ENCODE measurements at regions not wholly inside any gene's neighbourhood (a gene's known extent, or its start where the extent isn't known, plus 50 kb on each side); places are given as distances from the start of the nearest gene placed in this dataset.

- DNase-seq (ENCODE audit: low read depth): no peak
These were observed 350.7 kb downstream of the GLRX3 start for GRCh38 chr10:130486906-130487305.

GRCh38 chr10:130487566-130487965 is 351.4 kb downstream of the GLRX3 start:
- DNase-seq (ENCODE audit: low read depth): no peak

GRCh38 chr10:130489891-130490290 is 353.7 kb downstream of the GLRX3 start:
- no peak for DNase-seq (ENCODE audit: low read depth)

GRCh38 chr10:130491011-130491692 is 355.0 kb downstream of the GLRX3 start:
- no peak for DNase-seq (ENCODE audit: low read depth)

- DNase-seq (ENCODE audit: low read depth): no peak
These were observed 355.5 kb downstream of the GLRX3 start for GRCh38 chr10:130491693-130492050.

GRCh38 chr10:130492266-130492934 is 356.2 kb downstream of the GLRX3 start:
- no peak for DNase-seq (ENCODE audit: low read depth)

- DNase-seq (ENCODE audit: low read depth): no peak
These were observed 356.8 kb downstream of the GLRX3 start for GRCh38 chr10:130493021-130493420.

- no peak for DNase-seq (ENCODE audit: low read depth)
These were observed 357.4 kb downstream of the GLRX3 start for GRCh38 chr10:130493446-130494145.

- no peak for DNase-seq (ENCODE audit: low read depth)
These were observed 359.1 kb downstream of the GLRX3 start for GRCh38 chr10:130495116-130495862.

GRCh38 chr10:130495891-130496636 is 359.9 kb downstream of the GLRX3 start:
- DNase-seq (ENCODE audit: low read depth): no peak

- no peak for DNase-seq (ENCODE audit: low read depth)
These were observed 361.1 kb downstream of the GLRX3 start for GRCh38 chr10:130497056-130498010.

GRCh38 chr10:130498042-130498441 is 361.9 kb downstream of the GLRX3 start:
- no peak for DNase-seq (ENCODE audit: low read depth)

- no peak for DNase-seq (ENCODE audit: low read depth)
These were observed 362.7 kb downstream of the GLRX3 start for GRCh38 chr10:130498934-130499333.

GRCh38 chr10:130499541-130499940 is 363.4 kb downstream of the GLRX3 start:
- DNase-seq (ENCODE audit: low read depth): no peak

GRCh38 chr10:130500261-130501000 is 364.2 kb downstream of the GLRX3 start:
- DNase-seq (ENCODE audit: low read depth): no peak

- no peak for DNase-seq (ENCODE audit: low read depth)
These were observed 371.3 kb downstream of the GLRX3 start for GRCh38 chr10:130507461-130507860.

- no peak for DNase-seq (ENCODE audit: low read depth)
These were observed 373.9 kb downstream of the GLRX3 start for GRCh38 chr10:130509881-130510689.

GRCh38 chr10:130510755-130511154 is 374.6 kb downstream of the GLRX3 start:
- DNase-seq (ENCODE audit: low read depth): no peak

GRCh38 chr10:130511766-130512165 is 375.6 kb downstream of the GLRX3 start:
- DNase-seq (ENCODE audit: low read depth): no peak
